HepG2 (cell line): ENCODE measurements at regions not wholly inside any gene's neighbourhood (a gene's known extent, or its start where the extent isn't known, plus 50 kb on each side); places are given as distances from the start of the nearest gene placed in this dataset.

Source experiments
- ATAC-seq: fragments of 200-7000 bp; cut with Tn5 transposase; 3 replicates; pipeline ENCODE4 v1.9.1; 2020; ENCODE audit warnings: mild to moderate bottlenecking, moderate library complexity
- BruUV-seq: library from RNA; stranded (reverse); fragments of 400-500 nt; replicated peaks from 2 replicates; lab custom pipeline; 2021; lab: Mats Ljungman, UMichigan
- CTCF ChIA-PET: fragments of 300-600 bp; formaldehyde crosslinking; extraction: SDS; loops from one replicate; lab custom pipeline; 2021; ENCODE audit warnings: low total read pairs, inconsistent platforms, low intra/inter-chr PET ratio; lab: Yijun Ruan, JAX
- POLR2A ChIA-PET: fragments of 350-600 bp; sonication (Branson Sonifier 250); formaldehyde crosslinking; loops from one replicate; lab custom pipeline; 2020; ENCODE audit warnings: antibody characterized with exemption, inconsistent platforms; lab: Yijun Ruan, JAX
- DNase-seq: peaks from one replicate; pipeline ENCODE4 v3.0.0-alpha.2; 2015; ENCODE audit warnings: low spot score
- FAIRE-seq: peaks from 3 replicates; lab custom pipeline; 2011; peaks lifted over from hg19 to GRCh38; lab: Jason Lieb, UNC
- H2AFZ ChIP-seq: one replicate; pipeline ENCODE4 v1.6.1; 2011; ENCODE audit warnings: low read length, inconsistent platforms
- H3K27ac ChIP-seq: fragments of 300-600 bp; 3 replicates; pipeline ENCODE4 v1.8.0; 2011; ENCODE audit warnings: mixed run types, mild to moderate bottlenecking, mixed read lengths, low read length, inconsistent platforms; ENCODE audit not compliant: insufficient read depth; ENCODE audit errors: extremely low read length
- H3K27me3 ChIP-seq, 2 experiments: fragments of 200-600 bp in 1 of 2; 2 replicates in 1 of 2; 3 replicates in 1 of 2; pipeline versions ENCODE4 v1.6.0 to v1.8.0; 2011; ENCODE audit warnings: low read length in 2 of 2, mild to moderate bottlenecking in 2 of 2, moderate library complexity in 2 of 2, inconsistent platforms in 1 of 2; ENCODE audit not compliant: insufficient read depth in 2 of 2, control insufficient read depth in 1 of 2
- H3K36me3 ChIP-seq, 2 experiments: fragments of 200-600 bp in 1 of 2; replicated peaks in 1 of 2; 2 replicates in 1 of 2; 3 replicates in 1 of 2; pipeline versions ENCODE4 v1.5.1 to v1.8.0; 2011; ENCODE audit warnings: low read length in 2 of 2, inconsistent platforms in 1 of 2; ENCODE audit not compliant: insufficient read depth in 2 of 2, control insufficient read depth in 1 of 2
- H3K4me1 ChIP-seq: 2 replicates; pipeline ENCODE4 v1.5.1; 2012; ENCODE audit warnings: low read length, inconsistent platforms; ENCODE audit not compliant: insufficient read depth
- H3K4me2 ChIP-seq: 2 replicates; pipeline ENCODE4 v1.6.0; 2011; ENCODE audit warnings: low read depth, low read length, inconsistent platforms
- H3K4me3 ChIP-seq, 3 experiments: fragments of 200-600 bp in 1 of 3; sonication (generic), shearing (Covaris generic) in 1 of 3; replicated peaks in 1 of 3; 2 replicates each; pipeline ENCODE4 v1.5.1; 2011 to 2016; ENCODE audit warnings: low read length in 3 of 3, inconsistent platforms in 2 of 3, low read depth in 2 of 3, mild to moderate bottlenecking in 2 of 3, control low read depth in 1 of 3, mixed read lengths in 1 of 3; ENCODE audit not compliant: insufficient read depth in 1 of 3
- H3K79me2 ChIP-seq: one replicate; pipeline ENCODE4 v1.6.1; 2011; ENCODE audit warnings: low read length, inconsistent platforms; ENCODE audit not compliant: insufficient read depth
- H3K9ac ChIP-seq: 2 replicates; pipeline ENCODE4 v1.6.0; 2011; ENCODE audit warnings: mild to moderate bottlenecking, low read depth, low read length, inconsistent platforms; ENCODE audit not compliant: insufficient read depth
- H3K9me3 ChIP-seq: 2 replicates; pipeline ENCODE4 v1.5.1; 2012; ENCODE audit warnings: mild to moderate bottlenecking, low read length
- H4K20me1 ChIP-seq: 2 replicates; pipeline ENCODE4 v1.6.0; 2011; ENCODE audit warnings: inconsistent platforms, mild to moderate bottlenecking, low read length, moderate library complexity; ENCODE audit not compliant: insufficient read depth
- ATRX ChIP-seq: sonication (generic); formaldehyde crosslinking; IDR thresholded peaks from 2 replicates; pipeline ENCODE4 v1.4.0; 2020; ENCODE audit warnings: missing genetic modification reagents, borderline replicate concordance
- BATF2 ChIP-seq: sonication (generic); formaldehyde crosslinking; IDR thresholded peaks from 2 replicates; pipeline ENCODE4 v1.8.0; 2022; ENCODE audit warnings: mild to moderate bottlenecking, missing genetic modification reagents, moderate library complexity
- IKZF1 ChIP-seq: fragments of 450-650 bp; IDR thresholded peaks from 2 replicates; pipeline ENCODE4 v1.7.1; 2016
- JDP2 ChIP-seq: sonication (generic); formaldehyde crosslinking; IDR thresholded peaks from 2 replicates; pipeline ENCODE4 v1.8.1; 2022; ENCODE audit warnings: missing genetic modification reagents, borderline replicate concordance
- MEIS2 ChIP-seq: sonication (generic); formaldehyde crosslinking; IDR thresholded peaks from 2 replicates; pipeline ENCODE4 v1.9.0; 2021; ENCODE audit warnings: mild to moderate bottlenecking, missing genetic modification reagents
- MTF2 ChIP-seq: sonication (generic); formaldehyde crosslinking; IDR thresholded peaks from 2 replicates; pipeline ENCODE4 v1.5.0; 2020; ENCODE audit warnings: missing genetic modification reagents, borderline replicate concordance
- MYPOP ChIP-seq: sonication (generic); formaldehyde crosslinking; IDR thresholded peaks from 2 replicates; pipeline ENCODE4 v1.8.1; 2023; ENCODE audit warnings: mild to moderate bottlenecking, moderate library complexity, missing genetic modification reagents
- NFATC3 ChIP-seq: sonication (generic); formaldehyde crosslinking; IDR thresholded peaks from 2 replicates; pipeline ENCODE4 v1.5.1; 2020; ENCODE audit warnings: mild to moderate bottlenecking, missing genetic modification reagents
- POLR2A ChIP-seq, 2 experiments: IDR thresholded peaks; 2 replicates each; pipeline ENCODE4 v1.6.1; 2011; ENCODE audit warnings: low read depth in 2 of 2, low read length in 2 of 2, mild to moderate bottlenecking in 1 of 2, moderate library complexity in 1 of 2; ENCODE audit not compliant: insufficient read depth in 1 of 2
- SKI ChIP-seq: fragments of 450-650 bp; IDR thresholded peaks from one replicate; pipeline ENCODE4 v1.6.1; 2018; ENCODE audit warnings: mild to moderate bottlenecking; ENCODE audit not compliant: partially characterized antibody
- YY1 ChIP-seq: IDR thresholded peaks from 2 replicates; pipeline ENCODE4 v1.6.1; 2011; ENCODE audit warnings: low read length, low read depth, moderate library complexity, mild to moderate bottlenecking; ENCODE audit not compliant: insufficient read depth, insufficient replicate concordance
- WGBS: methylation state at CpG from one replicate; pipeline ENCODE4 v1.1.6; 2017; ENCODE audit warnings: low lambda C conversion rate; 5-methylcytosine and 5-hydroxymethylcytosine counted together
- in situ Hi-C: cut with HindIII; loops from 2 replicates; pipeline ENCODE4 v1.10.0; 2017; ENCODE audit warnings: low pct_unique_long_range_greater_than_20kb; ENCODE audit not compliant: extremely low pct_ligation_motif_present
- intact Hi-C: fragments of 100-400 bp; cut with micrococcal nuclease; formaldehyde crosslinking; loops from one replicate; pipeline ENCODE4 v1.10.0; 2022; ENCODE audit not compliant: unreplicated experiment
- TF ChIP-seq, protein P1 (sequence below): sonication (generic); formaldehyde crosslinking; IDR thresholded peaks from 2 replicates; pipeline ENCODE4 v1.4.0; 2020; ENCODE audit warnings: missing genetic modification reagents
- TF ChIP-seq, protein P2 (sequence below): sonication (generic); formaldehyde crosslinking; IDR thresholded peaks from 2 replicates; pipeline ENCODE4 v1.4.0; 2020; ENCODE audit warnings: missing genetic modification reagents, mild to moderate bottlenecking, borderline replicate concordance

DNA sequence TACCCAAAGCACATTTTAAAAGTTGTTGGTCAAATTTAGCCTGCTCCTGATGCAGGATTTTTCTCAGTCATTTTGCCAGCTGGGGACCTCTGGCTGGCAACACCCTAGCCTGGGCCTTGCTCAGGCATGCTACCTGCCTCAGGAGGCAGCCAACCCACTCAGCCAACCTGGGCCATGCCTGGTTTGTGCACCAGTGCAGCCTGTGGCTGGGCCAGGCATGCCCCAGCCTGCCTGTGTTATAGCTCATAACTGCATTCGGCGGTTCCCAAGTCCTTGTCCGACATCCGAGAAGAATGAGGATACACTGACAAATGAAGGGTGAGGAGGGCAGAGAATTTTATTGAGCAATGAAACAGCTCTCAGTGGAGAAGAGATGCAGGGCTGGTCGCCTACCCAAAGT is 608.0 kb downstream of the SUCLG1 start:
- intact Hi-C loops, result no loop called here
- Histone ChIP-seq H3K9me3 (peaks cover 18% of the 10 kb centered on the region), H3K9ac (no peak overlapping the region), H3K27ac (no peak overlapping the region), H3K79me2 (no peaks in the 10 kb centered on the region), H2AFZ (no peak overlapping the region), H3K4me2 (no peak overlapping the region), H3K27me3 (no peaks in the 10 kb centered on the region), H4K20me1 (no peaks in the 10 kb centered on the region), H3K4me1 (no peaks in the 10 kb centered on the region), H3K36me3 (no peaks in the 10 kb centered on the region), H3K4me3 (no peak overlapping the region)
- POLR2A ChIA-PET, result no interaction called here
- CTCF ChIA-PET, result no interaction called here
- TF ChIP-seq SKI, result no peak
- no peak for TF ChIP-seq YY1
- FAIRE-seq (no peak), ATAC-seq (no peak), DNase-seq (no peak)
- no TSS peak for BruUV-seq
- in situ Hi-C loops, result no loop called here
- 51% methylated on average over 5 of the region's 5 CpGs for WGBS

DNA sequence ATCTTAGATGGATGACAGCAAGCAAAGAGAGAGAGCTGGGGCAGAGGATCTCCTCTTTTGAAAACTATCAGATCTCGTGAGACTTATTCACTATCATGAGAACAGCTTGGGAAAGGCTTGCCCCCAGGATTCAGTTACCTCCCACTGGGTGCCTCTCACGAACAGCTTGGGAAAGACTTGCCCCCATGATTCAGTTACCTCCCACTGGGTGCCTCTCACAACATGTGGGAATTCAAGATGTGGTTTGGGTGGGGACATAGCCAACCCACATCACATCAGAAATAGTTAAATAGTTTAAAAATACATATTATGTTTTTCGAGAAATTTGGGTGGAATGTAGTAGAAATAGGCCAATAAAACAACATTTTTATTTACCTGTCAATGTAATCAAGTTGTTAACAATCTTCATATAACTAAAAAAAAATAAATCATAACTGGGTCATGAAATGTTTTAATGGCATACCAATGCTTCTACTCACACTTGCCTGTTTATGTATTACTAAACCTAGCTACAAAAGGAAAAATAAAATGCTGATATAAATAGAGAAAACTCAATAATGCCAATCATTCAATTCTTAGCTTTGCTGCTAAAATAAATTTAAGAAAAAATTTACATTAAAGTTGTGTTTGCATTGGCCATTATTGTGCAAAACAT is 608.9 kb downstream of the SUCLG1 start:
- Histone ChIP-seq H3K36me3 (no peaks in the 10 kb centered on the region), H3K79me2 (no peaks in the 10 kb centered on the region), H3K27ac (no peak overlapping the region), H3K4me2 (no peak overlapping the region), H3K9me3 (peaks cover 18% of the 10 kb centered on the region), H4K20me1 (no peaks in the 10 kb centered on the region), H3K9ac (no peak overlapping the region), H3K27me3 (no peaks in the 10 kb centered on the region), H3K4me1 (no peaks in the 10 kb centered on the region), H3K4me3 (no peak overlapping the region), H2AFZ (no peak overlapping the region)
- WGBS, result 3% methylated on average over 3 of the region's 3 CpGs
- ChIA-PET POLR2A (no interaction called here), CTCF (no interaction called here)
- no TSS peak for BruUV-seq
- in situ Hi-C loops (no loop called here), intact Hi-C loops (no loop called here)
- ATAC-seq, result no peak
- DNase-seq, result no peak
- TF ChIP-seq MYPOP (CRISPR knock-in tag) (no peak), ATRX (CRISPR knock-in tag) (no peak), MEIS2 (no peak), POLR2A (IDR thresholded peaks at IDR 0.05; ENCODE audit: insufficient read depth in 1 of 2, low read depth in 2 of 2, low read length in 2 of 2) (no peak), MTF2 (CRISPR knock-in tag) (no peak), BATF2 (CRISPR knock-in tag) (no peak), IKZF1 (no peak), JDP2 (CRISPR knock-in tag) (no peak), NFATC3 (no peak)
- TF ChIP-seq, protein P1, sequence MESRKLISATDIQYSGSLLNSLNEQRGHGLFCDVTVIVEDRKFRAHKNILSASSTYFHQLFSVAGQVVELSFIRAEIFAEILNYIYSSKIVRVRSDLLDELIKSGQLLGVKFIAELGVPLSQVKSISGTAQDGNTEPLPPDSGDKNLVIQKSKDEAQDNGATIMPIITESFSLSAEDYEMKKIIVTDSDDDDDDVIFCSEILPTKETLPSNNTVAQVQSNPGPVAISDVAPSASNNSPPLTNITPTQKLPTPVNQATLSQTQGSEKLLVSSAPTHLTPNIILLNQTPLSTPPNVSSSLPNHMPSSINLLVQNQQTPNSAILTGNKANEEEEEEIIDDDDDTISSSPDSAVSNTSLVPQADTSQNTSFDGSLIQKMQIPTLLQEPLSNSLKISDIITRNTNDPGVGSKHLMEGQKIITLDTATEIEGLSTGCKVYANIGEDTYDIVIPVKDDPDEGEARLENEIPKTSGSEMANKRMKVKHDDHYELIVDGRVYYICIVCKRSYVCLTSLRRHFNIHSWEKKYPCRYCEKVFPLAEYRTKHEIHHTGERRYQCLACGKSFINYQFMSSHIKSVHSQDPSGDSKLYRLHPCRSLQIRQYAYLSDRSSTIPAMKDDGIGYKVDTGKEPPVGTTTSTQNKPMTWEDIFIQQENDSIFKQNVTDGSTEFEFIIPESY (CRISPR knock-in tag), result no peak
- TF ChIP-seq, protein P2, sequence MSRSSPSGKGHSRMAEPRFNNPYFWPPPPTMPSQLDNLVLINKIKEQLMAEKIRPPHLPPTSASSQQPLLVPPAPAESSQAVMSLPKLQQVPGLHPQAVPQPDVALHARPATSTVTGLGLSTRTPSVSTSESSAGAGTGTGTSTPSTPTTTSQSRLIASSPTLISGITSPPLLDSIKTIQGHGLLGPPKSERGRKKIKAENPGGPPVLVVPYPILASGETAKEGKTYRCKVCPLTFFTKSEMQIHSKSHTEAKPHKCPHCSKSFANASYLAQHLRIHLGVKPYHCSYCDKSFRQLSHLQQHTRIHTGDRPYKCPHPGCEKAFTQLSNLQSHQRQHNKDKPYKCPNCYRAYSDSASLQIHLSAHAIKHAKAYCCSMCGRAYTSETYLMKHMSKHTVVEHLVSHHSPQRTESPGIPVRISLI (CRISPR knock-in tag), result no peak
- FAIRE-seq, result no peak
